Neural cell (in vitro differentiated cells): ENCODE measurements at regions not wholly inside any gene's neighbourhood (a gene's known extent, or its start where the extent isn't known, plus 50 kb on each side); places are given as distances from the start of the nearest gene placed in this dataset.

Experiments used
- H2AFZ ChIP-seq: fragments of 200-600, 300-800 bp; sonication (generic), shearing (Covaris generic); 2 replicates; pipeline ENCODE4 v1.6.0; 2014; ENCODE audit warnings: low read depth, mild to moderate bottlenecking, antibody characterized with exemption, low read length, moderate library complexity
- H3F3A ChIP-seq: fragments of 200-600 bp; shearing (Covaris generic); 2 replicates; pipeline ENCODE4 v1.6.1; 2016; ENCODE audit warnings: mild to moderate bottlenecking, moderate library complexity, mixed read lengths, antibody characterized with exemption, low read length; ENCODE audit not compliant: insufficient read depth, poor library complexity, severe bottlenecking
- H3K27ac ChIP-seq: fragments of 200-600, 300-800 bp; sonication (generic), shearing (Covaris generic); 2 replicates; pipeline ENCODE4 v1.5.1; 2014; ENCODE audit warnings: mild to moderate bottlenecking, low read length, moderate library complexity
- H3K27me3 ChIP-seq: fragments of 300-800, 200-600 bp; sonication (generic), shearing (Covaris generic); 2 replicates; pipeline ENCODE4 v1.6.0; 2014; ENCODE audit warnings: mild to moderate bottlenecking, low read depth, low read length, moderate library complexity; ENCODE audit not compliant: insufficient read depth
- H3K36me3 ChIP-seq: fragments of 300-800, 200-600 bp; sonication (generic), shearing (Covaris generic); 2 replicates; pipeline ENCODE4 v1.5.1; 2014; ENCODE audit warnings: mild to moderate bottlenecking, antibody characterized with exemption, low read length, moderate library complexity; ENCODE audit not compliant: insufficient read depth
- H3K4me2 ChIP-seq: fragments of 300-800, 200-600 bp; sonication (generic), shearing (Covaris generic); 2 replicates; pipeline ENCODE4 v1.6.0; 2014; ENCODE audit warnings: mild to moderate bottlenecking, low read length
- H3K4me3 ChIP-seq: fragments of 300-800, 200-600 bp; sonication (generic), shearing (Covaris generic); 2 replicates; pipeline ENCODE4 v1.5.1; 2014; ENCODE audit warnings: mild to moderate bottlenecking, low read length, moderate library complexity
- H3K79me2 ChIP-seq: fragments of 200-600 bp; shearing (Covaris generic); replicated peaks from 2 replicates; pipeline ENCODE4 v1.6.0; 2014; ENCODE audit warnings: mild to moderate bottlenecking, low read length, moderate library complexity; ENCODE audit not compliant: insufficient read depth
- H3K9ac ChIP-seq: fragments of 300-800, 200-600 bp; sonication (generic), shearing (Covaris generic); 2 replicates; pipeline ENCODE4 v1.6.1; 2016; ENCODE audit warnings: mild to moderate bottlenecking, low read length, mixed read lengths
- H3K9me2 ChIP-seq: fragments of 200-600 bp; shearing (Covaris generic); 2 replicates; pipeline ENCODE4 v1.6.1; 2016; ENCODE audit warnings: mild to moderate bottlenecking, low read length, mixed read lengths; ENCODE audit not compliant: insufficient read depth
- H3K9me3 ChIP-seq: fragments of 200-600, 300-800 bp; sonication (generic), shearing (Covaris generic); 2 replicates; pipeline ENCODE4 v1.6.1; 2016; ENCODE audit warnings: mild to moderate bottlenecking, mixed run types, low read length, moderate library complexity, mixed read lengths
- H4K20me1 ChIP-seq: fragments of 200-600 bp; shearing (Covaris generic); 2 replicates; pipeline ENCODE4 v1.6.1; 2016; ENCODE audit warnings: mild to moderate bottlenecking, mixed run types; ENCODE audit not compliant: insufficient read depth
- CTCF ChIP-seq: fragments of 450-650 bp; IDR thresholded peaks from 2 replicates; pipeline ENCODE4 v1.5.1; 2014; ENCODE audit warnings: antibody characterized with exemption, mild to moderate bottlenecking, moderate library complexity; ENCODE audit not compliant: poor library complexity, severe bottlenecking
- EP300 ChIP-seq: fragments of 450-650 bp; conservative IDR thresholded peaks from 2 replicates; pipeline ENCODE4 v1.6.1; 2014; ENCODE audit warnings: antibody characterized with exemption, mild to moderate bottlenecking, moderate library complexity; ENCODE audit not compliant: poor library complexity, severe bottlenecking
- EZH2 ChIP-seq: fragments of 200-600, 300-800 bp; shearing (Covaris generic), sonication (generic); IDR thresholded peaks from 2 replicates; pipeline ENCODE4 v1.6.1; 2014; ENCODE audit warnings: antibody characterized with exemption, low read length, borderline replicate concordance, mild to moderate bottlenecking; ENCODE audit not compliant: insufficient read depth, poor library complexity, severe bottlenecking
- MXI1 ChIP-seq: fragments of 450-650 bp; conservative IDR thresholded peaks from 2 replicates; pipeline ENCODE4 v1.6.1; 2014; ENCODE audit warnings: antibody characterized with exemption, mild to moderate bottlenecking; ENCODE audit not compliant: poor library complexity, severe bottlenecking
- POLR2AphosphoS5 ChIP-seq: IDR thresholded peaks from 2 replicates; pipeline ENCODE4 v1.6.1; 2012
- RAD21 ChIP-seq: fragments of 450-650 bp; conservative IDR thresholded peaks from 2 replicates; pipeline ENCODE4 v1.6.1; 2014; ENCODE audit warnings: antibody characterized with exemption, mild to moderate bottlenecking, moderate library complexity
- SMC3 ChIP-seq: fragments of 450-650 bp; conservative IDR thresholded peaks from 2 replicates; pipeline ENCODE4 v1.6.1; 2014; ENCODE audit warnings: antibody characterized with exemption, mild to moderate bottlenecking, moderate library complexity; ENCODE audit not compliant: poor library complexity
- TAF1 ChIP-seq: IDR thresholded peaks from 2 replicates; pipeline ENCODE4 v1.6.1; 2012; ENCODE audit warnings: low read depth
- TF ChIP-seq, protein P1 (sequence below): IDR thresholded peaks from 2 replicates; pipeline ENCODE4 v1.6.1; 2012; ENCODE audit warnings: borderline replicate concordance

GRCh38 chr5:125440905-125441304 lies 694.5 kb upstream of the ZNF608 start:
- no peaks in the 10 kb centered on the region for H3K9me2 ChIP-seq
- H3K27me3 ChIP-seq: no peaks in the 10 kb centered on the region
- no peaks in the 10 kb centered on the region for H3K36me3 ChIP-seq
- H3K4me3 ChIP-seq: no peak overlapping the region
- H4K20me1 ChIP-seq: no peaks in the 10 kb centered on the region
- no peak overlapping the region for H3K27ac ChIP-seq
- H3K9me3 ChIP-seq: peaks cover 3% of the 10 kb centered on the region
- no peaks in the 10 kb centered on the region for H3K79me2 ChIP-seq
- H3F3A ChIP-seq: no peaks in the 10 kb centered on the region
- H2AFZ ChIP-seq: no peak overlapping the region
- TF ChIP-seq EP300 (no peak), EZH2 (no peak), POLR2AphosphoS5 (no peak), SMC3 (no peak), RAD21 (no peak), CTCF (no peak), MXI1 (no peak), TAF1 (no peak)
- TF ChIP-seq, protein P1, sequence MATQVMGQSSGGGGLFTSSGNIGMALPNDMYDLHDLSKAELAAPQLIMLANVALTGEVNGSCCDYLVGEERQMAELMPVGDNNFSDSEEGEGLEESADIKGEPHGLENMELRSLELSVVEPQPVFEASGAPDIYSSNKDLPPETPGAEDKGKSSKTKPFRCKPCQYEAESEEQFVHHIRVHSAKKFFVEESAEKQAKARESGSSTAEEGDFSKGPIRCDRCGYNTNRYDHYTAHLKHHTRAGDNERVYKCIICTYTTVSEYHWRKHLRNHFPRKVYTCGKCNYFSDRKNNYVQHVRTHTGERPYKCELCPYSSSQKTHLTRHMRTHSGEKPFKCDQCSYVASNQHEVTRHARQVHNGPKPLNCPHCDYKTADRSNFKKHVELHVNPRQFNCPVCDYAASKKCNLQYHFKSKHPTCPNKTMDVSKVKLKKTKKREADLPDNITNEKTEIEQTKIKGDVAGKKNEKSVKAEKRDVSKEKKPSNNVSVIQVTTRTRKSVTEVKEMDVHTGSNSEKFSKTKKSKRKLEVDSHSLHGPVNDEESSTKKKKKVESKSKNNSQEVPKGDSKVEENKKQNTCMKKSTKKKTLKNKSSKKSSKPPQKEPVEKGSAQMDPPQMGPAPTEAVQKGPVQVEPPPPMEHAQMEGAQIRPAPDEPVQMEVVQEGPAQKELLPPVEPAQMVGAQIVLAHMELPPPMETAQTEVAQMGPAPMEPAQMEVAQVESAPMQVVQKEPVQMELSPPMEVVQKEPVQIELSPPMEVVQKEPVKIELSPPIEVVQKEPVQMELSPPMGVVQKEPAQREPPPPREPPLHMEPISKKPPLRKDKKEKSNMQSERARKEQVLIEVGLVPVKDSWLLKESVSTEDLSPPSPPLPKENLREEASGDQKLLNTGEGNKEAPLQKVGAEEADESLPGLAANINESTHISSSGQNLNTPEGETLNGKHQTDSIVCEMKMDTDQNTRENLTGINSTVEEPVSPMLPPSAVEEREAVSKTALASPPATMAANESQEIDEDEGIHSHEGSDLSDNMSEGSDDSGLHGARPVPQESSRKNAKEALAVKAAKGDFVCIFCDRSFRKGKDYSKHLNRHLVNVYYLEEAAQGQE: no peak
- H3K4me2 ChIP-seq: no peak overlapping the region
- H3K9ac ChIP-seq: no peak overlapping the region

DNA sequence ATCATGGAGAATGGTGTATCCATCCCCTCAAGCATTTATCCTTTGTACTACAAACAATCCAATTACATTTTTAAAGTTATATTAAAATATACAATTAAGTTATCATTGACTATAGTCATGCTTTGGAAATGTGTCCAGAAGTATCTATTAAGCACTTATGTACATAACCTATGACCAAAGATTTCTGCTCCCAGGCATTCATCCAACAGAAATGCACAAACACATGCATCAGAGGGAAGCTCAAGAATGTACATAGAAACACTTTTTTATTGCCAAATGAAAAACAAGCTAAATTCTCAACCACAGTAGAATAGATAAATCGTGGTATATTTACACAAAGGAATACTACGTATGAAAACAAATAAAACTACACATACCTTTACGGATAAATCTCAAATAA lies 700.5 kb upstream of the ZNF608 start:
- Histone ChIP-seq H3K9me3 (peaks cover under 1% of the 10 kb centered on the region), H3K36me3 (no peaks in the 10 kb centered on the region), H3K27ac (no peak overlapping the region), H2AFZ (no peak overlapping the region), H3F3A (no peaks in the 10 kb centered on the region), H3K4me2 (no peak overlapping the region), H3K27me3 (no peaks in the 10 kb centered on the region), H3K9ac (no peak overlapping the region), H4K20me1 (no peaks in the 10 kb centered on the region), H3K9me2 (no peaks in the 10 kb centered on the region), H3K4me3 (no peak overlapping the region), H3K79me2 (no peaks in the 10 kb centered on the region)
- no peak for TF ChIP-seq POLR2AphosphoS5
- no peak for TF ChIP-seq SMC3
- TF ChIP-seq RAD21: no peak
- no peak for TF ChIP-seq EZH2
- TF ChIP-seq CTCF: no peak
- TF ChIP-seq, protein P1: no peak
- no peak for TF ChIP-seq TAF1
- no peak for TF ChIP-seq EP300
- TF ChIP-seq MXI1: no peak
